ENCODE measurements at regions not wholly inside any gene's neighbourhood (a gene's known extent, or its start where the extent isn't known, plus 50 kb on each side); places are given as distances from the start of the nearest gene placed in this dataset.

DNA sequence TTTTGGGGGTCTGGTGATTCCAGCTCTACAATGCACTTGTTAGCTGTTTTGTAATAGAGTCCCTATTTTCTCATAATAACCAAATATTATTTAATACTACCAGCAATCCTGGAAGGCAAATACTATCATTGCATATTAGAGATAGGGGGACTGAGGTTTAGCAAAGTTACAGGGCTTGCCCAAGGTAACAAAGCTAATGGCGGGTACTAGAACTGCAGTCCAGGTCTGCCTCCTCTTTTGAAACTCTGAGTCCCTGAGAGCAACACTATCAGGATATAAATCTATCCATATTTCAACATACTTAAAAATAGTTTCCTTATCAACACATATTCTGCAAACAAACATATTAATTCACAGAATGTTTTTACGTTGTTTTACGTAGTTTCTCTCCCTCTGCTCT, 235.5 kb upstream of the ACVR2A start:
- Histone ChIP-seq H3K4me2 (ENCODE audit: low read length) (no peak overlapping the region), H3K79me2 (no peaks in the 10 kb centered on the region)

DNA sequence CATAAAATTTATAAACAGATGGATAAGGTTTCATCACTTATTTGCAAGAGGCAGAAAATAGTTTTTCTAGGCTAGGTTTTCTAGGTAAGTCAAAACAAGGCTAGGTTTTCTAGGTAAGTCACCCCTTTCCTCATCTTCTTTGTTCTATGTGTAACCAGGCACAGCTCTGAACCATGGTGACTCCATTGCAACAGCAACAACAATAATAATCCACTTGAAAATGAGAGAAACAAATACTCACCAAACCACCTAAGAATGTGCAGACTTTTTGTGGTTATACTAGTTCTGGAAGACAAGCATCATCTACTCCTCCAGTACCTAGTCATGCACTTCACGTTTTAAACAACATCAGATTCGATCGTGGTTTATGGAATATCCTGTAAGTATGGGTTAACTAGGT, 237.4 kb upstream of the ACVR2A start:
- Histone ChIP-seq H3K36me3 (ENCODE audit: control insufficient read depth, insufficient read depth, low read length) (no peaks in the 10 kb centered on the region), H2AFZ (no peak overlapping the region), H3K79me2 (no peaks in the 10 kb centered on the region), H3K4me2 (ENCODE audit: low read length) (no peak overlapping the region), H3K9me3 (ENCODE audit: control insufficient read depth, low read length) (no peaks in the 10 kb centered on the region), H3K4me3 (ENCODE audit: low read depth, low read length) (no peak overlapping the region), H3K9ac (no peak overlapping the region), H3K27ac (no peak overlapping the region), H3K4me1 (no peaks in the 10 kb centered on the region), H3K27me3 (ENCODE audit: control insufficient read depth, insufficient read depth, low read length) (no peaks in the 10 kb centered on the region)
- TF ChIP-seq, protein P1, sequence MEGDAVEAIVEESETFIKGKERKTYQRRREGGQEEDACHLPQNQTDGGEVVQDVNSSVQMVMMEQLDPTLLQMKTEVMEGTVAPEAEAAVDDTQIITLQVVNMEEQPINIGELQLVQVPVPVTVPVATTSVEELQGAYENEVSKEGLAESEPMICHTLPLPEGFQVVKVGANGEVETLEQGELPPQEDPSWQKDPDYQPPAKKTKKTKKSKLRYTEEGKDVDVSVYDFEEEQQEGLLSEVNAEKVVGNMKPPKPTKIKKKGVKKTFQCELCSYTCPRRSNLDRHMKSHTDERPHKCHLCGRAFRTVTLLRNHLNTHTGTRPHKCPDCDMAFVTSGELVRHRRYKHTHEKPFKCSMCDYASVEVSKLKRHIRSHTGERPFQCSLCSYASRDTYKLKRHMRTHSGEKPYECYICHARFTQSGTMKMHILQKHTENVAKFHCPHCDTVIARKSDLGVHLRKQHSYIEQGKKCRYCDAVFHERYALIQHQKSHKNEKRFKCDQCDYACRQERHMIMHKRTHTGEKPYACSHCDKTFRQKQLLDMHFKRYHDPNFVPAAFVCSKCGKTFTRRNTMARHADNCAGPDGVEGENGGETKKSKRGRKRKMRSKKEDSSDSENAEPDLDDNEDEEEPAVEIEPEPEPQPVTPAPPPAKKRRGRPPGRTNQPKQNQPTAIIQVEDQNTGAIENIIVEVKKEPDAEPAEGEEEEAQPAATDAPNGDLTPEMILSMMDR (IDR thresholded peaks at IDR 0.05) = no peak

More for the DNA sequence above, 235.5 kb upstream of the ACVR2A start:
- no peak overlapping the region for H3K4me3 ChIP-seq (ENCODE audit: low read depth, low read length)
- no peaks in the 10 kb centered on the region for H3K4me1 ChIP-seq
- H3K9ac ChIP-seq = no peak overlapping the region
- no peak overlapping the region for H3K27ac ChIP-seq
- H2AFZ ChIP-seq = no peak overlapping the region
- no peaks in the 10 kb centered on the region for H3K27me3 ChIP-seq (ENCODE audit: control insufficient read depth, insufficient read depth, low read length)
- TF ChIP-seq, protein P1 (IDR thresholded peaks at IDR 0.05) = no peak
- no peaks in the 10 kb centered on the region for H3K36me3 ChIP-seq (ENCODE audit: control insufficient read depth, insufficient read depth, low read length)
- H3K9me3 ChIP-seq (ENCODE audit: control insufficient read depth, low read length) = no peaks in the 10 kb centered on the region

DNA sequence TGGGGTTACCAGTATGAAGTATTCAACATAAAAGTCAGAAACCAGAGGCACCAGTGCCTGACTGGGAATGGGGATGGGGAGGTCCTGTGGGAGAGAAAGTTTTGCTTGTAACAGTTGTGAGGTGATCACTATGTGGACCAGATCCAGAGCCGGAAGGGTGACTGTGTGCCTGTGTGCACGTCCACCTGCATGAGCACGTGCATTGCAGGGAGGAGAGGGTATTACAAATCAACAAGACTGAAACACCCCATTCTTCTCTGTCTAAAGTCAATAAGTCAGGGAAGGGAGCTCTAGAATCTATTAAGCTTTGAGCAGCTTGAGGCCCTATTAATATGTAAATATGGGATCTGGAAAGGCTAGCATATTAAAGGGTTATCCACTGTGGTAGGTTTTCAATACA, 241.0 kb upstream of the ACVR2A start:
- Histone ChIP-seq H3K9ac (no peak overlapping the region), H3K4me3 (ENCODE audit: low read depth, low read length) (no peak overlapping the region), H2AFZ (no peak overlapping the region), H3K4me2 (ENCODE audit: low read length) (no peak overlapping the region), H3K4me1 (no peaks in the 10 kb centered on the region), H3K9me3 (ENCODE audit: control insufficient read depth, low read length) (no peaks in the 10 kb centered on the region), H3K27me3 (ENCODE audit: control insufficient read depth, insufficient read depth, low read length) (no peaks in the 10 kb centered on the region), H3K27ac (no peak overlapping the region), H3K36me3 (ENCODE audit: control insufficient read depth, insufficient read depth, low read length) (no peaks in the 10 kb centered on the region), H3K79me2 (no peaks in the 10 kb centered on the region)
- TF ChIP-seq, protein P1 (IDR thresholded peaks at IDR 0.05) = no peak

DNA sequence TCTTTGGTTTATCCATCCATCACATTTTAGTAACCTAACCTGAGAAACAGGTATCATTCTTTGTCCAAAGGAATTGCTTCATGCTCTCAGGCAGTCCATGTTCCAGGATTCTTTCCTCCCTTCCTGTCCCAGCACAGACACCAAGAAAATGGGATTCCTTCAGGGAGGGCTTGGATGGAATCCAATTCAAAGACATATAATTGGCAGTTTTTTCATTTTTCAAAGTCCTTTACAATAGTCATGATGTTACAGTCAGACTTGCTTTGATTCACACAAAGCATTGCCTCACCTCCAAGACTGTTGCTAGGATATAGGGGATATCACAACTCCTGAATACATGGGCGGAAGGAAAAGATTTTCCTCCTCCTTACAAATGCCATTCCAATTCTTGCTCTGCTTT, 241.4 kb upstream of the ACVR2A start:
- no peaks in the 10 kb centered on the region for H3K36me3 ChIP-seq (ENCODE audit: control insufficient read depth, insufficient read depth, low read length)
- H3K27me3 ChIP-seq (ENCODE audit: control insufficient read depth, insufficient read depth, low read length) = no peaks in the 10 kb centered on the region
- no peak overlapping the region for H3K4me3 ChIP-seq (ENCODE audit: low read depth, low read length)
- H2AFZ ChIP-seq = no peak overlapping the region
- TF ChIP-seq, protein P1 (IDR thresholded peaks at IDR 0.05) = no peak
- H3K9ac ChIP-seq = no peak overlapping the region
- no peak overlapping the region for H3K4me2 ChIP-seq (ENCODE audit: low read length)
- no peaks in the 10 kb centered on the region for H3K4me1 ChIP-seq
- H3K27ac ChIP-seq = no peak overlapping the region
- H3K9me3 ChIP-seq (ENCODE audit: control insufficient read depth, low read length) = no peaks in the 10 kb centered on the region
- no peaks in the 10 kb centered on the region for H3K79me2 ChIP-seq

DNA sequence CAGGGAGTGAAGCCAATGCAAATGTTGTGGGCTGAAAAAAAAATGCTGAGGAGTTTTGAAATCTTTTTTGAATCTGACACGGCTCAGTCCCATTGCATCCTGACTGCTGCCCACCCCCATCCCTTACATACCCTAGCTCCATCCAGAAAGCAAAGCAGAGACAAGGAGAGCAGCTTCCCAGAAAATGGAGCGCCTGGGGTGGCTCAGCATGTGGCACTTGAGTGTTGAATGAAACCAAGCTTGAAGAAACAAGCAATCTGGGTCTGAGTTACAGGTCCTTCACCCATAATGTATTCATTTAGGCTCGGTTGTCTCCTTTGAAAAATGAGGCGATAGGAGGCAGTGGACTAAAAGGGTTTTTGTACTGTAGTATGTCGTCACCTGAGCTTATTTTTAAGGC, 244.2 kb upstream of the ACVR2A start:
- H3K36me3 ChIP-seq (ENCODE audit: control insufficient read depth, insufficient read depth, low read length) = no peaks in the 10 kb centered on the region
- H3K27me3 ChIP-seq (ENCODE audit: control insufficient read depth, insufficient read depth, low read length) = no peaks in the 10 kb centered on the region
- H3K9me3 ChIP-seq (ENCODE audit: control insufficient read depth, low read length) = no peaks in the 10 kb centered on the region
- no peak overlapping the region for H3K4me2 ChIP-seq (ENCODE audit: low read length)
- TF ChIP-seq, protein P1 (IDR thresholded peaks at IDR 0.05) = no peak
- no peak overlapping the region for H2AFZ ChIP-seq
- H3K79me2 ChIP-seq = no peaks in the 10 kb centered on the region
- no peak overlapping the region for H3K4me3 ChIP-seq (ENCODE audit: low read depth, low read length)
- H3K27ac ChIP-seq = no peak overlapping the region
- H3K4me1 ChIP-seq = no peaks in the 10 kb centered on the region
- H3K9ac ChIP-seq = no peak overlapping the region

All from parathyroid adenoma (tissue), 2 donors.